ENCODE measurements at regions not wholly inside any gene's neighbourhood (a gene's known extent, or its start where the extent isn't known, plus 50 kb on each side); places are given as distances from the start of the nearest gene placed in this dataset.

GRCh38 chr17:72053036-72053435 lies 67.8 kb upstream of the SOX9 start:
- TF ChIP-seq CTCF (IDR thresholded peaks at IDR 0.05), result no peak
- TF ChIP-seq EZH2 (IDR thresholded peaks at IDR 0.05; ENCODE audit: borderline replicate concordance, insufficient read depth, low read depth, low read length, poor library complexity, severe bottlenecking), result no peak

Data from B cell (primary cell).